IPS-15b (cell line): ENCODE measurements at regions not wholly inside any gene's neighbourhood (a gene's known extent, or its start where the extent isn't known, plus 50 kb on each side); places are given as distances from the start of the nearest gene placed in this dataset.

Source experiments
- H3K27me3 ChIP-seq: one replicate; pipeline ENCODE4 v1.6.1; 2013; ENCODE audit warnings: low read length; ENCODE audit not compliant: control insufficient read depth, insufficient read depth
- H3K36me3 ChIP-seq: one replicate; pipeline ENCODE4 v1.6.1; 2013; ENCODE audit warnings: low read length; ENCODE audit not compliant: control insufficient read depth, insufficient read depth
- H3K4me1 ChIP-seq: one replicate; pipeline ENCODE4 v1.6.1; 2013; ENCODE audit warnings: mild to moderate bottlenecking, low read length; ENCODE audit not compliant: control insufficient read depth, insufficient read depth
- H3K4me3 ChIP-seq: one replicate; pipeline ENCODE4 v1.5.1; 2013; ENCODE audit warnings: low read depth, low read length
- H3K9ac ChIP-seq: one replicate; pipeline ENCODE4 v1.6.1; 2013; ENCODE audit warnings: low read depth, mild to moderate bottlenecking, low read length
- H3K9me3 ChIP-seq: one replicate; pipeline ENCODE4 v1.6.1; 2013; ENCODE audit warnings: mild to moderate bottlenecking, low read length; ENCODE audit not compliant: control insufficient read depth, insufficient read depth

- no peaks in the 10 kb centered on the region for H3K9me3 ChIP-seq
- no peak overlapping the region for H3K9ac ChIP-seq
- no peak overlapping the region for H3K4me3 ChIP-seq
- H3K27me3 ChIP-seq, result no peaks in the 10 kb centered on the region
- H3K4me1 ChIP-seq, result no peaks in the 10 kb centered on the region
- H3K36me3 ChIP-seq, result no peaks in the 10 kb centered on the region
Observed at GRCh38 chr6:134520181-134521115, 202.5 kb upstream of the SGK1 start.

- Histone ChIP-seq H3K4me1 (peaks cover 3% of the 10 kb centered on the region), H3K9ac (no peak overlapping the region), H3K4me3 (no peak overlapping the region), H3K9me3 (no peaks in the 10 kb centered on the region), H3K36me3 (no peaks in the 10 kb centered on the region), H3K27me3 (no peaks in the 10 kb centered on the region)
Observed at GRCh38 chr6:134519465-134519864, 201.6 kb upstream of the SGK1 start.

- Histone ChIP-seq H3K9me3 (no peaks in the 10 kb centered on the region), H3K4me1 (peaks cover 3% of the 10 kb centered on the region), H3K4me3 (no peak overlapping the region), H3K27me3 (no peaks in the 10 kb centered on the region), H3K9ac (no peak overlapping the region), H3K36me3 (no peaks in the 10 kb centered on the region)
Observed at GRCh38 chr6:134517868-134518267, 200.0 kb upstream of the SGK1 start.

- H3K9ac ChIP-seq, result no peak overlapping the region
- H3K4me3 ChIP-seq, result no peak overlapping the region
- H3K9me3 ChIP-seq, result no peaks in the 10 kb centered on the region
- no peaks in the 10 kb centered on the region for H3K36me3 ChIP-seq
- H3K4me1 ChIP-seq, result peaks cover 3% of the 10 kb centered on the region
- no peaks in the 10 kb centered on the region for H3K27me3 ChIP-seq
Observed at GRCh38 chr6:134517145-134517658, 199.3 kb upstream of the SGK1 start.

GRCh38 chr6:134516582-134516981 lies 198.7 kb upstream of the SGK1 start:
- Histone ChIP-seq H3K4me1 (peaks cover 3% of the 10 kb centered on the region), H3K27me3 (no peaks in the 10 kb centered on the region), H3K36me3 (no peaks in the 10 kb centered on the region), H3K4me3 (no peak overlapping the region), H3K9ac (no peak overlapping the region), H3K9me3 (no peaks in the 10 kb centered on the region)

- H3K27me3 ChIP-seq, result no peaks in the 10 kb centered on the region
- no peak overlapping the region for H3K9ac ChIP-seq
- H3K4me3 ChIP-seq, result no peak overlapping the region
- H3K36me3 ChIP-seq, result no peaks in the 10 kb centered on the region
- peaks cover 3% of the 10 kb centered on the region for H3K4me1 ChIP-seq
- H3K9me3 ChIP-seq, result no peaks in the 10 kb centered on the region
Observed at GRCh38 chr6:134515986-134516385, 198.1 kb upstream of the SGK1 start.

- no peak overlapping the region for H3K9ac ChIP-seq
- H3K4me3 ChIP-seq, result no peak overlapping the region
- H3K4me1 ChIP-seq, result peaks cover 3% of the 10 kb centered on the region
- no peaks in the 10 kb centered on the region for H3K9me3 ChIP-seq
- H3K36me3 ChIP-seq, result no peaks in the 10 kb centered on the region
- H3K27me3 ChIP-seq, result no peaks in the 10 kb centered on the region
Observed at GRCh38 chr6:134512981-134513391, 195.1 kb upstream of the SGK1 start.

- Histone ChIP-seq H3K9ac (no peak overlapping the region), H3K9me3 (no peaks in the 10 kb centered on the region), H3K4me3 (no peak overlapping the region), H3K4me1 (peaks cover 3% of the 10 kb centered on the region), H3K27me3 (no peaks in the 10 kb centered on the region), H3K36me3 (no peaks in the 10 kb centered on the region)
Observed at GRCh38 chr6:134511984-134512683, 194.2 kb upstream of the SGK1 start.

GRCh38 chr6:134510920-134511319 lies 193.0 kb upstream of the SGK1 start:
- no peaks in the 10 kb centered on the region for H3K36me3 ChIP-seq
- no peaks in the 10 kb centered on the region for H3K27me3 ChIP-seq
- H3K9me3 ChIP-seq, result no peaks in the 10 kb centered on the region
- H3K4me1 ChIP-seq, result peaks cover 3% of the 10 kb centered on the region
- H3K4me3 ChIP-seq, result no peak overlapping the region
- no peak overlapping the region for H3K9ac ChIP-seq

GRCh38 chr6:134510142-134510541 lies 192.2 kb upstream of the SGK1 start:
- Histone ChIP-seq H3K4me1 (peaks cover 3% of the 10 kb centered on the region), H3K36me3 (no peaks in the 10 kb centered on the region), H3K27me3 (no peaks in the 10 kb centered on the region), H3K4me3 (no peak overlapping the region), H3K9ac (no peak overlapping the region), H3K9me3 (no peaks in the 10 kb centered on the region)

GRCh38 chr6:134508862-134509498 lies 191.1 kb upstream of the SGK1 start:
- H3K27me3 ChIP-seq, result no peaks in the 10 kb centered on the region
- H3K4me3 ChIP-seq, result no peak overlapping the region
- no peak overlapping the region for H3K9ac ChIP-seq
- no peaks in the 10 kb centered on the region for H3K9me3 ChIP-seq
- H3K4me1 ChIP-seq, result no peaks in the 10 kb centered on the region
- no peaks in the 10 kb centered on the region for H3K36me3 ChIP-seq
